ENCODE measurements at regions not wholly inside any gene's neighbourhood (a gene's known extent, or its start where the extent isn't known, plus 50 kb on each side); places are given as distances from the start of the nearest gene placed in this dataset.

DNA sequence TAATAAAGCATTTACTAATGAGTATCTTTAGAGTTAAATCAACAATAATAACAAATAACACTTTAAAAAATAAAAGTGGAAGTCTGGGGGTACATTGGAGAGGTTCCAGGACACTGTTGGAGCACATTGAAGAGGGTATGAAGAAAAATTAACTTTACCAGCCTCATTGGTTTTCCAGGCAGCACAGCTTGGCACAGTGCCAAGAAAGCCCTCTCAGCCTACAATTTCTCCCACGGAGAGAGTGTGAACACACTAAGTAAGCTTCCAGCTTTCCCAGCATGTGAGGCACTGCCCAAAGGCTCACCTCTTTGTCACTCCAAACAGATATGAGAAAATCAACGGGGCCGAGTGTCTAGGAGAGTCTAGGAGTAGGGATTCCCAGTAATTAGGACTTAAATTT lies 1912.8 kb upstream of the NUDT12 start:
- DNase-seq: no peak
- intact Hi-C loops (cut with micrococcal nuclease): no loop called here
- Mint-ChIP-seq H3K27ac (no peak overlapping the region), H3K4me1 (no peaks in the 10 kb centered on the region), H3K4me3 (no peak overlapping the region), H3K36me3 (ENCODE audit: low read depth) (no peaks in the 10 kb centered on the region), H3K27me3 (no peaks in the 10 kb centered on the region), H3K9me3 (no peaks in the 10 kb centered on the region)

DNA sequence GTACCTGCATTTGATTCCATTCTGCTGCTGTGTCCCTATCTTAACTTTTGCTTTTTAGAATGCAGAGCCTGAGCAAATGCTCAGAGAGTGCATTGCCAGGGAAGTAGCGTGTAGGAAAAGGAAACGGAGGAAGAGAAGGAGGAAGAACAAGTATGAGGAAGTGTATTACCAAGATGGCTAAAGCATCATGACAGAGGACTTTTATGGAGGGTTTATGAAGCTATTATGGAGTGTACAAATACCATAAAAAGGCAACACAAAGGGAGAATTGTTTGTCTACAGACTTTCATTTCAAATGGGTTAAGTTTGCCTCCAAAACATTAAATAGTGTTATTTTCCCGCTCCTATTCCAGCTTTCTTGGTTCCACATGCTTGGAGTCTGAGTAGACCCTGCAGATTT lies 1899.8 kb upstream of the NUDT12 start:
- Mint-ChIP-seq H3K9me3 (peaks cover 8% of the 10 kb centered on the region), H3K27ac (no peak overlapping the region), H3K36me3 (ENCODE audit: low read depth) (no peaks in the 10 kb centered on the region), H3K4me3 (no peak overlapping the region), H3K27me3 (no peaks in the 10 kb centered on the region), H3K4me1 (no peaks in the 10 kb centered on the region)
- intact Hi-C loops (cut with micrococcal nuclease): no loop called here
- DNase-seq: no peak

DNA sequence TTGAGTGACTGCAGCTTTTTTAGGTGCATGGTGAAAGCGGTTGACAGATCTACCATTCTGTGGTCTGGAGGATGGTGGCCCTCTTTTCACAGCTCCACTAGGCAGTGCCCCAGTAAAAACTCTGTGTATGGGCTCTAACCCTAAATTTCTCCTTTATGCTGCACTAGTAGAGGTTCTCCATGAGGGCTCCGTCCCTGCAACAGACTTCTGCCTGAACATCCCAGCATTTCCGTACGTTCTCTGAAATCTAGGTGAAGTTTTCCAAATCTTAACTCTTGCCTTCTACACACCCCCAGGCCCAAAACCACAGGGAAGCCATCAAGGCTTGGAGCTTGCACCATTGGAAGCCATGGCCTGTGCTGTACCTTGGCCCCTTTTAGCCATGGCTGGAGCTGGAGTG lies 1898.1 kb upstream of the NUDT12 start:
- DNase-seq: no peak
- Mint-ChIP-seq H3K27ac (no peak overlapping the region), H3K4me3 (no peak overlapping the region), H3K4me1 (no peaks in the 10 kb centered on the region), H3K9me3 (peaks cover 8% of the 10 kb centered on the region), H3K27me3 (no peaks in the 10 kb centered on the region), H3K36me3 (ENCODE audit: low read depth) (no peaks in the 10 kb centered on the region)
- intact Hi-C loops (cut with micrococcal nuclease): no loop called here

- H3K36me3 Mint-ChIP-seq (ENCODE audit: low read depth): no peaks in the 10 kb centered on the region
- H3K9me3 Mint-ChIP-seq: peaks cover 12% of the 10 kb centered on the region
- H3K27ac Mint-ChIP-seq: no peak overlapping the region
Observed at GRCh38 chr5:105453216-105453807, 1890.7 kb upstream of the NUDT12 start.

DNA sequence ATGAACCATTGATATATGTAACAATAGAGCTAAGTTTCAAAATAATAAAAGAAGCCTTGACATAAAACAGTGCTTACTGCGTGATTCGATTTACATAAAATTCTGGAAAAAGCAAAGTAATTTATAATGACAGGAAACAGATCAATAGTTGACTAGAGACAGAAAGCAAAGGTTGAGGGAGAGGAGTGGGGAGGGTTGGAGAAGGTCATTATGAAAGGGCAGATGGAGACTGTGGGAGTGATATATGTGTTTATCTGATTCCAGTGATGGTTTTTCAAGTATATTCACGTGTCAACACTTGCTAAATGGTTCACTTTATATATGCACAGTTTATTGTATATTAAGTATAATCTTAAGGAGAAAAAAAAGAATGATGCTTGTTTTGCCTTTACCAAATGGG lies 1885.7 kb upstream of the NUDT12 start:
- Mint-ChIP-seq H3K9me3 (peaks cover 17% of the 10 kb centered on the region), H3K27me3 (no peaks in the 10 kb centered on the region), H3K4me3 (no peak overlapping the region), H3K27ac (no peak overlapping the region), H3K4me1 (no peaks in the 10 kb centered on the region), H3K36me3 (ENCODE audit: low read depth) (no peaks in the 10 kb centered on the region)
- intact Hi-C loops (cut with micrococcal nuclease): no loop called here
- DNase-seq: no peak

More at GRCh38 chr5:105453216-105453807, 1890.7 kb upstream of the NUDT12 start:
- no peak overlapping the region for H3K4me3 Mint-ChIP-seq
- H3K27me3 Mint-ChIP-seq: no peaks in the 10 kb centered on the region
- DNase-seq: no peak
- intact Hi-C loops (cut with micrococcal nuclease): no loop called here
- no peaks in the 10 kb centered on the region for H3K4me1 Mint-ChIP-seq

- intact Hi-C loops (cut with micrococcal nuclease): no loop called here
- no peak for DNase-seq
- no peak overlapping the region for H3K27ac Mint-ChIP-seq
- no peaks in the 10 kb centered on the region for H3K36me3 Mint-ChIP-seq (ENCODE audit: low read depth)
- H3K27me3 Mint-ChIP-seq: no peaks in the 10 kb centered on the region
- no peak overlapping the region for H3K4me3 Mint-ChIP-seq
- H3K4me1 Mint-ChIP-seq: no peaks in the 10 kb centered on the region
- H3K9me3 Mint-ChIP-seq: no peaks in the 10 kb centered on the region
Observed at GRCh38 chr5:105430516-105430915, 1867.9 kb upstream of the NUDT12 start.

DNA sequence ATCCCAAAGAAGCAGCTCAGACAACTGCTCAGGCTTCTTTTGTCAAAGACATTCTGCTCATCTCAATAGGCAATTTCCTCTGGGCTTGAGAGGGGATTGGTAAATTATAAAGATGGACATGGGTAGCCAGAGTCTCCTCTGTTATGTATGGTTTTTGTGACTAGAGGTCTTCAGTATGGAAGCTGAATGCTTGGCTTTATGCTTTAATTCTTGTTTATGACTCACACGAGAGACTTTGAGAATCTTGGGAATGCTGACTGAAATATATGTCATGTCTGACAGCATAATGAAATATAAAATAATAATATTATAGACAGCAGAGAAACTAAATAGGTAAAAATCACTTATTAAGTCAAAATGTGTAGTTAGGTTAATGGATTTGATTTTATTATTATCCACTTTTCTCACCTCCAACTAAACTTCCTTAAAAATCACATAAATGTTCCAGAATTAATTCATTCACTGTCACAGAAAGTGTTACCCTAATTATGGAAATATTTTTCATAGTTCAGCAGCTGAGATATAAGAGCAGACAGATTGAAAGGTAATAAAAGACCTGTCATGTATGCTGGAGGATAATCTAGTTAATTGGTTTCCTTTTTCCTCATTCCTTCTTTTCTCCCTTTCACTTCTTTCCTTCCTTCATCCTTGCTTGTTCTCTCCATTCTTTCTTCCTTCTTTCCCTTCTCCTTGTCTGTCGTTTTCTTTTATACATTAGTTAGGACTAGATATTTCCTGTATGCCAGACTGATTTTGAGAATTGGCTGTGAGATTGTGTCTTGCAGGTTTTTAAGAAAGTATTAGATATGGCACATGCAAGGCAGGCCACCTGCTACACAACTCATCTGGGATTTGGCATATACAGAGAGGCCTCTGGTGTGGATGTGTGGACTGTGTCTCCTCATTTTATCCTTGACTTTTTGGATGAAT lies 1866.1 kb upstream of the NUDT12 start:
- H3K27me3 Mint-ChIP-seq: no peaks in the 10 kb centered on the region

DNA sequence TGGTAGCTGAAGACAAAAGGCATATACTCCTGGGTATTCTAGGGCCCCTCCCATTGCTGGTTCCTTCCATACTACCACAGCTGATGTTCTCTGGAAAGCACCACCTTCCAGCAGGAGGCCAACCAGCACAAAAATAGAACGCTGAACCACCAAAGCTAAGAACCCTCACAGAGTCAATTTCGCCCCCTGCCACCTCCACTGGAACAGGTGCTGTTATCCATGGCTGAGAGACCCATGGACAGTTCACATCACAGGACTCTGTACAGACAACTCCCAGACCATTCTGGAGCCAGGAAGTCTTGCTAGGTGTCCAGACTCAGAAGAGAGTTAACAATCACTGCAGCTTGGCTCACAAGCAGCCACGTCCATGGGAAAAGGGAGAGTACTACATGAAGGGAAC lies 1851.5 kb upstream of the NUDT12 start:
- no peak overlapping the region for H3K27ac Mint-ChIP-seq
- no peaks in the 10 kb centered on the region for H3K36me3 Mint-ChIP-seq (ENCODE audit: low read depth)
- no peak overlapping the region for H3K4me3 Mint-ChIP-seq
- no peaks in the 10 kb centered on the region for H3K27me3 Mint-ChIP-seq
- intact Hi-C loops (cut with micrococcal nuclease): no loop called here
- no peaks in the 10 kb centered on the region for H3K4me1 Mint-ChIP-seq
- H3K9me3 Mint-ChIP-seq: peaks cover 4% of the 10 kb centered on the region
- no peak for DNase-seq

More for the DNA sequence above, 1866.1 kb upstream of the NUDT12 start:
- H3K36me3 Mint-ChIP-seq (ENCODE audit: low read depth): no peaks in the 10 kb centered on the region
- H3K4me1 Mint-ChIP-seq: no peaks in the 10 kb centered on the region
- H3K9me3 Mint-ChIP-seq: peaks cover 5% of the 10 kb centered on the region
- no peak overlapping the region for H3K4me3 Mint-ChIP-seq
- intact Hi-C loops (cut with micrococcal nuclease): no loop called here
- H3K27ac Mint-ChIP-seq: no peak overlapping the region
- DNase-seq: no peak

DNA sequence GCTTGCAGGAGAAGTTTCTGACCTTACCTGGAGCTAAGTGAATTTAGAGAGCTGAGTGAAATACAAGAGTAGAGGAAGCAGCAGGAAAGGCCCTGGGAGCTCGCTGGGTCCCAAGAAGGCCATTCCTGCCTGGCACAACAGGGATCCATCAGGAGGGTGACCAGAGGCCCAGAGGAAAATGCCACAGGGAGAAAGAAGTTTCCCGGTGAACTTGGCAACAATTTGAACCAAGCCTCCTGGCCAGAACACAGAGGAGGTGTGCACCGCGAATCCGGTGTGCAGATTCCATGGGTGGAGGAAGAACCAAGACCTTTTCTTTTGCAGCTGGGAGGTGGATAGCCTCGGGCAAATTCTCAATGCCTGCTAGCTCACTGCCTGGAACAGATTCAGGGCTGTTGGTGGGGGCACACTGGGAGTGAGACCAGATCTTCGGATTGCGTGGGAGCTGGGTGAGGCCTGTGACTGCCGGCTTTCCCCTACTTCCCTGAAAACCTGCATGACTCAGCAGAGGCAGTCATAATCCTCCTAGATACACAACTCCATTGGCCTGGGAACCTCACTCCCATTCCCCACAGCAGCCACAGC lies 1850.9 kb upstream of the NUDT12 start:
- no peaks in the 10 kb centered on the region for H3K36me3 Mint-ChIP-seq (ENCODE audit: low read depth)
- no peak for DNase-seq
- no peaks in the 10 kb centered on the region for H3K27me3 Mint-ChIP-seq
- H3K4me1 Mint-ChIP-seq: no peaks in the 10 kb centered on the region
- no peak overlapping the region for H3K4me3 Mint-ChIP-seq
- intact Hi-C loops (cut with micrococcal nuclease): no loop called here
- H3K9me3 Mint-ChIP-seq: no peaks in the 10 kb centered on the region
- H3K27ac Mint-ChIP-seq: no peak overlapping the region

- Mint-ChIP-seq H3K27me3 (no peaks in the 10 kb centered on the region), H3K4me3 (no peak overlapping the region), H3K36me3 (ENCODE audit: low read depth) (no peaks in the 10 kb centered on the region), H3K9me3 (no peaks in the 10 kb centered on the region), H3K4me1 (no peaks in the 10 kb centered on the region), H3K27ac (no peak overlapping the region)
- DNase-seq: no peak
- intact Hi-C loops (cut with micrococcal nuclease): no loop called here
Observed at GRCh38 chr5:105409695-105410094, 1847.1 kb upstream of the NUDT12 start.

- no peaks in the 10 kb centered on the region for H3K9me3 Mint-ChIP-seq
- intact Hi-C loops (cut with micrococcal nuclease): no loop called here
- H3K4me3 Mint-ChIP-seq: no peak overlapping the region
- H3K27me3 Mint-ChIP-seq: no peaks in the 10 kb centered on the region
- no peaks in the 10 kb centered on the region for H3K36me3 Mint-ChIP-seq (ENCODE audit: low read depth)
- no peak overlapping the region for H3K27ac Mint-ChIP-seq
- no peak for DNase-seq
- H3K4me1 Mint-ChIP-seq: no peaks in the 10 kb centered on the region
Observed at GRCh38 chr5:105407200-105407599, 1844.6 kb upstream of the NUDT12 start.

DNA sequence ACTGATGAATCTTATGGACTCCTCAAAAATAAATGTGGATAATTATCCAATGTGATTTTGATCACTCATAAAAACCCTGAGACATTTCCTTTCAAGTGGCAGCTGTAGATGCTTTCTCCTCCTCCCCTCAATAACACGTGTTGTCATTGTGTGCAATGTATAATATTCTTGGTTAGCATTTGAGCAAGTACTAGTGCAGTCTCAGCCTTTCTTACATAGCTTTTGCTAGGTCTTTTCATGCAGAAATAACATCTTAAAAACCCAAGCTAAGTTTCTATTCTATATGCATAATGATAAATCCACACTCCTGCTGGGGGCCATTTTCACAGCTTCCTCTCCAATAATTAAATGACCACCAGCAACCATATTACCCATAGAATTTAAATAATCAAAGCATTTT lies 1835.2 kb upstream of the NUDT12 start:
- no peaks in the 10 kb centered on the region for H3K36me3 Mint-ChIP-seq (ENCODE audit: low read depth)
- intact Hi-C loops (cut with micrococcal nuclease): no loop called here
- no peak overlapping the region for H3K4me3 Mint-ChIP-seq
- H3K9me3 Mint-ChIP-seq: peaks cover 6% of the 10 kb centered on the region
- H3K4me1 Mint-ChIP-seq: no peaks in the 10 kb centered on the region
- H3K27ac Mint-ChIP-seq: no peak overlapping the region
- H3K27me3 Mint-ChIP-seq: no peaks in the 10 kb centered on the region
- DNase-seq: no peak

DNA sequence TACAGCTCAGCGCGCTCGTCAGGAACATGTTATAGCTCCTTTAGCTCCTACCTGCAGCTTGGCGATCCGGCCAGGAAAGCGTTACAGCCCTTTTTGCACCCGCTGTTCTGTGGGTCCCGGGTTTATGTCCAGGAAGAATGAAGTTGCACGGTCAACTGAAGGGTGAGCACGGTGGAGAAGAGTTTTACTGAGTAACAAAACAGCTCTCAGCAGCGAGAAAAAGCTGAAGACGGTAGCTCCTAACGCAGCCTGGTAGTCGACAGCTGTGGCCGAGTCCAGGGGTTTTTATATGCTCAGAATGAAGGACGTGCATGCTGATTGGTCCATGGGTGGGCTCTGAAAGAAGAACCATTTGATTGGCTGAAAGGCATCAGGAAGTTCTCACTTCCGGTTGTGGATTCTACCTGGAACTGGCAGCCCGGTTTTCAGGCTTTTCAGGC lies 1830.1 kb upstream of the NUDT12 start:
- Mint-ChIP-seq H3K4me3 (no peak overlapping the region), H3K36me3 (ENCODE audit: low read depth) (no peaks in the 10 kb centered on the region), H3K27ac (no peak overlapping the region), H3K27me3 (no peaks in the 10 kb centered on the region), H3K4me1 (no peaks in the 10 kb centered on the region), H3K9me3 (no peaks in the 10 kb centered on the region)
- intact Hi-C loops (cut with micrococcal nuclease): no loop called here
- no peak for DNase-seq

DNA sequence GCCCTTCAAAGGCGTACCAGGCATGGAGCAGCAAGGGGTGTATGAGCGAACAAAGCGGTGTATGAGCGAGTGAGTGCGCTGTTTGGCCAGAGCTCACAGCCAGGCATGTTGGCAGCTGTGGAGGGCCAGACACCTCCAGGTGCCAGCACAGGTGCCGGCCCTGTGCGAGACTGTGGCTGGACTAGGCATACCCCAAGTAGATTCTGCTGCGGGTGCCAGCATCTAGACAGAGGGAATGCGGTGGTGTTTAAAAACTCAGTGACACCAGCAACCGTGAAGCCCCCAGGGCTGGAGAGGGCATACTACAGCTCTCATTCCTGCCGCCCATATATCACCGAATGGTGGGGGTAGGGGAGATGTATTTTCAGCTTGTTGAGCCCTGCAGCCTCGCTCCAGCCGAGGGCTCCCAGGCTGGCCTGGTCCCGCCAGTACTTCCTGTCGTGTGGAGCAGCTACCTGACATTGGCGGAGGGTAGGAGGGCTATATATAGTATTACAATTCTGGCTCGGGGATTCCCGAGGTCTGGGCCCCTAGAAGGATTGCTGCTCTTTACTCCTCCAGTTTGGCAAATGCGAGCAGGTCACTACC lies 1829.6 kb upstream of the NUDT12 start:
- Mint-ChIP-seq H3K27ac (no peak overlapping the region), H3K27me3 (no peaks in the 10 kb centered on the region), H3K9me3 (no peaks in the 10 kb centered on the region), H3K4me3 (no peak overlapping the region), H3K4me1 (no peaks in the 10 kb centered on the region), H3K36me3 (ENCODE audit: low read depth) (no peaks in the 10 kb centered on the region)
- intact Hi-C loops (cut with micrococcal nuclease): no loop called here
- no peak for DNase-seq

Data from activated CD4-positive, alpha-beta T cell treated with anti-CD3 and anti-CD28 coated beads, Interleukin-2, amount 10 ng/mL, durations not matched to agents 24 days and 14 days (primary cell).